Mesenteric fat pad (tissue), 1 donor: ENCODE measurements at regions not wholly inside any gene's neighbourhood (a gene's known extent, or its start where the extent isn't known, plus 50 kb on each side); places are given as distances from the start of the nearest gene placed in this dataset.
"Not testable (repeated sequence)": the region's sequence is repeated elsewhere in the genome, so short reads cannot be mapped to it uniquely, and the experiment has no call there.

Experiments used
- DNase-seq: peaks from one replicate; pipeline ENCODE4 v3.0.0-alpha.2; 2020; ENCODE audit warnings: low spot score
- donor health status: DM: yes; HTN: yes; CAD: no.

GRCh38 chr2:38483776-38484501 lies 106.9 kb upstream of the ATL2 start:
- DNase-seq = no peak

- DNase-seq = not testable (repeated sequence)
Observed at GRCh38 chr2:38482710-38483109, 105.6 kb upstream of the ATL2 start.

GRCh38 chr2:38480617-38481016 lies 103.5 kb upstream of the ATL2 start:
- no peak for DNase-seq

GRCh38 chr2:38477006-38477405 lies 99.9 kb upstream of the ATL2 start:
- DNase-seq = no peak

GRCh38 chr2:38475567-38475881 lies 98.5 kb upstream of the ATL2 start:
- DNase-seq = no peak

- no peak for DNase-seq
Observed at GRCh38 chr2:38474715-38475566, 97.9 kb upstream of the ATL2 start.

DNA sequence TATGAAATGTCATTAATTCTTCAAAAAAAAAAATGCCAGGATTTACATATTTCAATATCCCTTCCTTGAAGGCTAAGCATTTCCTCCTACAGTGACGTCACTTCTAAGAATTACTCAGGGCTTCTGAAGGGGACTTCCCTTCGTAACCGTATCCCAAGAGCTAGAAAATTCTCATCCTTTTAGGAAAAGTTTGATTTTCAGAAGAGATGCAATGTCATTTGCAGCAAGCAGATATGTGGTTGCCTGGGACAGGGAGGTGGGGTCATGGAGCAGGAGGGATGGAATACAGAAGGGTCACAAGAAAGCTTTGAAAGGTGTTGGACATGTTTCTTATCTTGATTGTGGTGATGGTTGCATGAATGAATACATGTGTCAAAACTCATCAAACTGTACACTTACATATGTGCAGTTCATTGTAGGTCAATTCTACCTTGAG lies 97.0 kb upstream of the ATL2 start:
- DNase-seq = no peak

GRCh38 chr2:38473333-38474005 lies 96.4 kb upstream of the ATL2 start:
- no peak for DNase-seq

- no peak for DNase-seq
Observed at GRCh38 chr2:38470115-38470514, 93.0 kb upstream of the ATL2 start.

- no peak for DNase-seq
Observed at GRCh38 chr2:38467768-38468455, 90.8 kb upstream of the ATL2 start.

DNA sequence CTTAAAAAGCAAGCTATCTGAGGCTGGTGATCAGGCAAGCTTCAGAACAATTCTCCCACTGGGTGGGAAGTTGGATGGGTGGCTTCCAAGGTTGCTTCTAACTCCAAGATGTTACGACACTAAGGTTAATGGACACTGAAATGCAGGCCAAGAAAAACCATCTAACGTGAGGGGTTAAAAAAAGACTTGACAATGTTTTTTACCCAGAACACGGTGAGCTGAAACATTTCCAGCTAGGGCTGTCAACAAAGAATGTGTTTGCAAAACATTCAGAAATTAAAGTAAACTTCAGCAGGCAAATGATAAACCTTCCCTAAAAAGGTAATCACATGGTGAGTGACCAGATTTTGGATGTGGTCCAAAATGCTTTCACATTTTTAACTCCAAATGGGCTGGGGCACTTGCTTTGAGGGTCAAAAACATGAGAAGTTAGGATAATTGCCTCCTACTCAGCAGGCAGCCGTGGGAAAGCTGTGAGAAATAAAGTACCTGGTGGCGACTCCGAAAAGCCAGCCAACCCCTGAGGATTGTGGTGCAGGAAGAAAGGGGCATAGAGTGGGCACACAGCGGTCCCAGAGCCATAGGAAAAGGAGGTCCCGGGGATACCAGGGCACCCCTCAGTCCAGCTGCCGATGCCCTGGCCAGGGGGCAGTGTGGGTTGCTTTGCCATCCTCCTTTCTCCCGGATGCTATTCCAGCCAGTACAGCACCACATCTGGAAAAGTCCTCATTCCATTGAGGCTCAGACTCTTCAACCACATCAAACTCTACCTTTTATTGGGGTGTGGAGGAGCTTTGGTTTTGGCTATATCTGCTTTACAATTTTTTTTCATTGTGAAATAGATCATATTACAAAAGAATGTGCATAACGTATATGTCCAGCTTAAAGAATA lies 90.0 kb upstream of the ATL2 start:
- no peak for DNase-seq

- no peak for DNase-seq
Observed at GRCh38 chr2:38466409-38466808, 89.3 kb upstream of the ATL2 start.

DNA sequence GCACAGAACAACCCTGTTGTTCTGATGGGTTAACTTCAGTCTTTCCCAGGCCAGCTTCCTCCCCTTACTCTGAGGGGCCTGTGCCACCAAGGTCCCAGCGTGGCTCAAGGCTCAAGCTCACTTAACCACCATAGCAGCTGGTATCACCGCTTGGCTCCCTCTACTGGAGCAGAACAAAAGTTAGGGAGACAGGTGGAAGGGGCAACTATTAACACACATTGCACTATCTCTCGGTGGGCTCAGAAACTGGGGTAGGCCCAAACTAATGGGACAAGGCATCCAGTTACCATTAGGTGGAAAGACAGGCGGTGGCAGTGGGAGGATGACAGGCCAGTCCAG lies 88.7 kb upstream of the ATL2 start:
- DNase-seq = no peak

DNA sequence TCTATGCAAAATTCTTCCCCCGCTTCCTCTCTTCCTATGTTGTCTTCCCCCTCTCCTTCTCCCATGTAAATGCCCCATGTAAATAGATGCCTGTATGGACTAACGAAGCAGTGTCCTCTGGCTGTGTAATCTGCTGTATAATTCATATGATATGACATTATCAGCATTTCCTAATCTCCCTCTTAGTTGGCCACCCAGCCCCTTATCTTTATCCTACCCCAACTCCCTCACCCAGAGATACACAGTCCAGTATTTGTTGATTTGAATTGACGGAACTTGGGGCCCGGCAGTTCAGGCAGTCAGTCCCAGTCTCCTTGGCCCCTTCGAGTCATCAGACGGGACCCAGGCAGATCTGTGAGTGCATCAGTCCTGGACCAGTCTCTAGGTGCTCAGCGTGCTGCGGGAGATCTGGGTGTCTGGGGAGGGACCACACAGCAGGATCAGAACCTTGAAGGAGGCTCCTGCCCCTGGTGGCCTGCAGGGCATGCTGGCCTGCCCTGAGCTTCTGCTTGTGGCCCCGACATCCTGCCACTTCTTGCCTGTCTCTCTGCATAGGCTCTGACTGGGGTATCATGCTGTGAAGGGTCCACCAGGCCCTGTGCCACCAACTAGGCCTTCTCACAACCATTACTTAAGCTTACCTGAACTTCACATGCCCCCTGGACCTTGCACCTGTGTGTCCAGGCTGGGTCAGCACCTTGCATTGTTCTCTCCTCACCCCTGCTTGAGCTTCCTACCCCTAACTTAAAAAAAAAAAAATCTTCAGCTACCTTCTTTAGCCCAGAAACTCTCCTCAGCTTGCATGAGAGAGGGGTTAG lies 88.1 kb upstream of the ATL2 start:
- DNase-seq = no peak

- DNase-seq = no peak
Observed at GRCh38 chr2:38463752-38464151, 86.7 kb upstream of the ATL2 start.

- no peak for DNase-seq
Observed at GRCh38 chr2:38462121-38462661, 85.1 kb upstream of the ATL2 start.

- no peak for DNase-seq
Observed at GRCh38 chr2:38461470-38461869, 84.4 kb upstream of the ATL2 start.

GRCh38 chr2:38460313-38460712 lies 83.2 kb upstream of the ATL2 start:
- no peak for DNase-seq

DNA sequence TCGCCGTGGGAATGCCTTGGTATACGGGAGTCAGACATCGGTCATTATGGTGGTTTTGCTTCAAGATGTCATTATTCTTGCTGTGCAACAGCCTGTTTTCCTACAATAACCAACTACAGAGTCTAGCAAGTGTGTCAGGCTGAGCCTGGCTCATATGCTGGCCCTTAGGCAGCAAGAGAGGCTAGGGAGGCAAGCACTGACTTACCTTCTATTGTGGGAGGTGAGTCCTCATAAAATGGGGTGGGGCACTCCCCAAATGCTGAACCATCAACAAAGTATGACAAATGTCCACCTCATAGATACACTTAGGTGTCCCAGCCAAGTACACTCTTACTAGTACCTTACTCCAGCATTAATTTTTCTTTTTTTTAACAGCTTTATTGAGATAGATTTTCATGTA lies 77.0 kb upstream of the ATL2 start:
- no peak for DNase-seq

- DNase-seq = not testable (repeated sequence)
Observed at GRCh38 chr2:38451778-38452177, 74.7 kb upstream of the ATL2 start.
